HEK293 (cell line): ENCODE measurements at regions not wholly inside any gene's neighbourhood (a gene's known extent, or its start where the extent isn't known, plus 50 kb on each side); places are given as distances from the start of the nearest gene placed in this dataset.

Source experiments
- AEBP2 ChIP-seq: fragments of 450-650 bp; formaldehyde crosslinking; IDR thresholded peaks from 2 replicates; pipeline ENCODE4 v1.5.1; 2016; ENCODE audit warnings: missing biosample characterization, missing genetic modification characterization, borderline replicate concordance
- PRDM4 ChIP-seq: fragments of 450-650 bp; formaldehyde crosslinking; IDR thresholded peaks from 2 replicates; pipeline ENCODE4 v1.5.1; 2017; ENCODE audit warnings: missing biosample characterization, missing genetic modification characterization
- SETDB1 ChIP-seq: IDR thresholded peaks from one replicate; pipeline ENCODE4 v1.6.1; 2017; ENCODE audit warnings: mild to moderate bottlenecking, low read length, moderate library complexity, mixed read lengths; ENCODE audit not compliant: insufficient read length
- ZBTB48 ChIP-seq: fragments of 450-650 bp; formaldehyde crosslinking; IDR thresholded peaks from 2 replicates; pipeline ENCODE4 v1.5.1; 2016; ENCODE audit warnings: missing biosample characterization, missing genetic modification characterization
- ZBTB7A ChIP-seq: fragments of 450-650 bp; formaldehyde crosslinking; IDR thresholded peaks from 2 replicates; pipeline ENCODE4 v1.5.1; 2016; ENCODE audit warnings: low read depth, missing biosample characterization, missing genetic modification characterization
- ZNF394 ChIP-seq: fragments of 450-650 bp; formaldehyde crosslinking; IDR thresholded peaks from 2 replicates; pipeline ENCODE4 v1.5.1; 2016; ENCODE audit warnings: missing biosample characterization, missing genetic modification characterization, mild to moderate bottlenecking, moderate library complexity, borderline replicate concordance
- TF ChIP-seq, protein P1 (sequence below): fragments of 450-650 bp; formaldehyde crosslinking; IDR thresholded peaks from 2 replicates; pipeline ENCODE4 v1.5.1; 2016; ENCODE audit warnings: missing biosample characterization, missing genetic modification characterization
- TF ChIP-seq, protein P2 (sequence below): fragments of 450-650 bp; formaldehyde crosslinking; IDR thresholded peaks from 2 replicates; pipeline ENCODE4 v1.5.1; 2017; ENCODE audit warnings: missing biosample characterization, missing genetic modification characterization

DNA sequence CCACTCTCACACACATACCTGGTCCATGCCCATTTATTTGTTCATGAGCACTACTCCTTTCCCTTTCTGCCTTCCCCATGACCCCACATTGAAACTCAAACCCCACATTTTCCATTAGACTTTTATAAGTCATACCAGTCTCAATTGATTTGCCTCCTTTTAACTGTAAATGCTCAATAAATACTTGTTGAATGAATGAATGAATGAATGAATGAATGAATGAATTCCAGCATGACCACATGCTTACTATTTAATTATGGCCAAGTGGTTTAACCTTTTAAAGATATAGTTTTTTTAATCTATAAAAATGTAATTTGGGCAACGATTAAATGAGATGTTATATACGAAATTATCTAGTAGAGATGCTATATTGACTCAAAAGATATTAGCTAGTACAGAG is 54.1 kb upstream of the GRAMD2B start:
- TF ChIP-seq AEBP2 (tag by site-specific recombination) (no peak), ZBTB48 (no peak), PRDM4 (tag by site-specific recombination) (no peak), SETDB1 (no peak), ZNF394 (tag by site-specific recombination) (no peak), ZBTB7A (no peak)
- TF ChIP-seq, protein P1, sequence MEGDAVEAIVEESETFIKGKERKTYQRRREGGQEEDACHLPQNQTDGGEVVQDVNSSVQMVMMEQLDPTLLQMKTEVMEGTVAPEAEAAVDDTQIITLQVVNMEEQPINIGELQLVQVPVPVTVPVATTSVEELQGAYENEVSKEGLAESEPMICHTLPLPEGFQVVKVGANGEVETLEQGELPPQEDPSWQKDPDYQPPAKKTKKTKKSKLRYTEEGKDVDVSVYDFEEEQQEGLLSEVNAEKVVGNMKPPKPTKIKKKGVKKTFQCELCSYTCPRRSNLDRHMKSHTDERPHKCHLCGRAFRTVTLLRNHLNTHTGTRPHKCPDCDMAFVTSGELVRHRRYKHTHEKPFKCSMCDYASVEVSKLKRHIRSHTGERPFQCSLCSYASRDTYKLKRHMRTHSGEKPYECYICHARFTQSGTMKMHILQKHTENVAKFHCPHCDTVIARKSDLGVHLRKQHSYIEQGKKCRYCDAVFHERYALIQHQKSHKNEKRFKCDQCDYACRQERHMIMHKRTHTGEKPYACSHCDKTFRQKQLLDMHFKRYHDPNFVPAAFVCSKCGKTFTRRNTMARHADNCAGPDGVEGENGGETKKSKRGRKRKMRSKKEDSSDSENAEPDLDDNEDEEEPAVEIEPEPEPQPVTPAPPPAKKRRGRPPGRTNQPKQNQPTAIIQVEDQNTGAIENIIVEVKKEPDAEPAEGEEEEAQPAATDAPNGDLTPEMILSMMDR: no peak
- TF ChIP-seq, protein P2, sequence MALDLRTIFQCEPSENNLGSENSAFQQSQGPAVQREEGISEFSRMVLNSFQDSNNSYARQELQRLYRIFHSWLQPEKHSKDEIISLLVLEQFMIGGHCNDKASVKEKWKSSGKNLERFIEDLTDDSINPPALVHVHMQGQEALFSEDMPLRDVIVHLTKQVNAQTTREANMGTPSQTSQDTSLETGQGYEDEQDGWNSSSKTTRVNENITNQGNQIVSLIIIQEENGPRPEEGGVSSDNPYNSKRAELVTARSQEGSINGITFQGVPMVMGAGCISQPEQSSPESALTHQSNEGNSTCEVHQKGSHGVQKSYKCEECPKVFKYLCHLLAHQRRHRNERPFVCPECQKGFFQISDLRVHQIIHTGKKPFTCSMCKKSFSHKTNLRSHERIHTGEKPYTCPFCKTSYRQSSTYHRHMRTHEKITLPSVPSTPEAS (tag by site-specific recombination): no peak
